ENCODE measurements at regions not wholly inside any gene's neighbourhood (a gene's known extent, or its start where the extent isn't known, plus 50 kb on each side); places are given as distances from the start of the nearest gene placed in this dataset.
A peak's percentile ranks its signal among the peaks of the same experiment; 100 is the strongest.

- DNase-seq (ENCODE audit: low read depth, low spot score), result peak; percentile 6
- no peak overlapping the region for H3K27ac ChIP-seq
Observed at GRCh38 chr3:145776782-145777408, 384.1 kb downstream of the PLOD2 start.

- no peak overlapping the region for H3K27ac ChIP-seq
- no peak for DNase-seq (ENCODE audit: low read depth, low spot score)
Observed at GRCh38 chr3:145780301-145780700, 380.7 kb downstream of the PLOD2 start.

DNA sequence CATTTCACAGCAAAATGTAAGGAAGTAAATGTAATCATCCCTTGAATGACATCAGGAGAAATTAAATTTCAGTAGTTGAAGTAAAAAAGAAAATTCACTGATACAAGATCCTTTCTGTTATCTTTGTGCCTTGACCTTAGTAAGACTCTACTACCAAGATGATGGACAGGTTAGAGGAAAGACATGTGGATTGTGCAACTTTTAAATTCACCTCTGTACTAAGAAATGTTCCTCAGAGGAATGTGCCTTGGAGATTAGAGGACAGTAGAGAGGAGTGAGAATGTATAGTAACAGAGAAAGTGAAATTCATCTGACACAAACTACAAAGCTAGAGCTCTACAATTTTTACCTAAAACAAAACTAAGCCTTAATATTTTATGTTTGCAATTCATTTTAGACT lies 375.3 kb downstream of the PLOD2 start:
- H3K27ac ChIP-seq, result no peak overlapping the region
- DNase-seq (ENCODE audit: low read depth, low spot score), result no peak

- no peak for DNase-seq (ENCODE audit: low read depth, low spot score)
- no peak overlapping the region for H3K27ac ChIP-seq
Observed at GRCh38 chr3:145798007-145798406, 363.0 kb downstream of the PLOD2 start.

- no peak overlapping the region for H3K27ac ChIP-seq
- DNase-seq (ENCODE audit: low read depth, low spot score), result no peak
Observed at GRCh38 chr3:145798696-145799537, 362.1 kb downstream of the PLOD2 start.

- no peak overlapping the region for H3K27ac ChIP-seq
- no peak for DNase-seq (ENCODE audit: low read depth, low spot score)
Observed at GRCh38 chr3:145801696-145802095, 359.3 kb downstream of the PLOD2 start.

GRCh38 chr3:145807990-145808389 lies 353.0 kb downstream of the PLOD2 start:
- no peak for DNase-seq (ENCODE audit: low read depth, low spot score)
- no peak overlapping the region for H3K27ac ChIP-seq

DNA sequence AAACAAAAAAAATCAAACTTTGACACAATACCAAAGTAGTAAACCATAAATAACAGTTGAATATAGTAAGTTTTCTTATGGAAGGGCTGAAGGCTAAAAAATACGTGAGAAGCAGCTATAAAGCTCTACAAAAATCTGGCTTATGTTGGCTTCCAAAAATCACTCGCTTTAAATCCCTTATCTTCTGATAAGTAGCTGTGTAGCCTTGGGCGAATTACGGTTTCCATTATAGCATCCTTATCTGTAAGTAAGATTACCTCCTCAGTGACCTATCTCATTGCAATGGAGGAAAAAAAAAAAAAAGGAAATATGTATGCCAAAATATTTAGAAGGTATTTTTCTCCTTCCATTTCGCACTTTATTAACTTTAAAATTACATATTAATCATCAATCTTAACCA lies 348.6 kb downstream of the PLOD2 start:
- no peak overlapping the region for H3K27ac ChIP-seq
- DNase-seq (ENCODE audit: low read depth, low spot score), result no peak

- no peak for DNase-seq (ENCODE audit: low read depth, low spot score)
- H3K27ac ChIP-seq, result no peak overlapping the region
Observed at GRCh38 chr3:145815707-145816413, 345.1 kb downstream of the PLOD2 start.

GRCh38 chr3:145817870-145818483 lies 343.0 kb downstream of the PLOD2 start:
- no peak for DNase-seq (ENCODE audit: low read depth, low spot score)
- H3K27ac ChIP-seq, result no peak overlapping the region

GRCh38 chr3:145820170-145820569 lies 340.8 kb downstream of the PLOD2 start:
- no peak for DNase-seq (ENCODE audit: low read depth, low spot score)
- no peak overlapping the region for H3K27ac ChIP-seq

DNA sequence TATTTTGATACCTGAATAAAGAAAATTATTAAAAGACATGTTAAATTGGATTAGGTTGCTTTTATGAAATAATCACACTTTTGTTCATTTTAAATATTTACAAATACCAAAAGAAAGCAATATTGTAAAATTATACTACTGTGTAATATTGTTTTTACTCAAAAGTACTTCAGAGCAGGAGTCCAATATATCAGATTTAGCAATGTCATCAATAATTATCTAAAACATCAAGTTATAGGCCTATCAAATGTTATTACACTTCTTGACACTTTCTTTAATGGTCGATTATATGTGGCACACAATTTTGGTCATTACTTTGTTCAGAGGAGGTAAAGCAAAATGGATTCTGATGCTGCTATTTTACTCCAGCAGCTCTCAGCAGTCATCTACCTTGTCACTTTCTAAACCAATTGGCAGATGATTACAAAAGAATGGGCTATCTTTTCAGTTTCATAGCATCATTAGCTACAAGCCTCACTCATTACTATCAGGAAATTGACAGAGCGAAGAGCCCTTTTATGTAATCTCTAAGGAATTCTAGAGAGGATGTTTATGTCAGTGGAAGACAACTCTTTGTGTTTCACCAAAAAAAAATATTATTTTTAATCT lies 318.6 kb downstream of the PLOD2 start:
- DNase-seq (ENCODE audit: low read depth, low spot score), result no peak
- H3K27ac ChIP-seq, result no peak overlapping the region

GRCh38 chr3:145843561-145843960 lies 317.4 kb downstream of the PLOD2 start:
- H3K27ac ChIP-seq, result no peak overlapping the region
- DNase-seq (ENCODE audit: low read depth, low spot score), result no peak

GRCh38 chr3:145849115-145849514 lies 311.9 kb downstream of the PLOD2 start:
- DNase-seq (ENCODE audit: low read depth, low spot score), result no peak
- H3K27ac ChIP-seq, result no peak overlapping the region

- no peak for DNase-seq (ENCODE audit: low read depth, low spot score)
- H3K27ac ChIP-seq, result no peak overlapping the region
Observed at GRCh38 chr3:145854499-145854898, 306.5 kb downstream of the PLOD2 start.

GRCh38 chr3:145857956-145858355 lies 303.0 kb downstream of the PLOD2 start:
- peak; percentile 40 for DNase-seq (ENCODE audit: low read depth, low spot score)
- no peak overlapping the region for H3K27ac ChIP-seq

DNA sequence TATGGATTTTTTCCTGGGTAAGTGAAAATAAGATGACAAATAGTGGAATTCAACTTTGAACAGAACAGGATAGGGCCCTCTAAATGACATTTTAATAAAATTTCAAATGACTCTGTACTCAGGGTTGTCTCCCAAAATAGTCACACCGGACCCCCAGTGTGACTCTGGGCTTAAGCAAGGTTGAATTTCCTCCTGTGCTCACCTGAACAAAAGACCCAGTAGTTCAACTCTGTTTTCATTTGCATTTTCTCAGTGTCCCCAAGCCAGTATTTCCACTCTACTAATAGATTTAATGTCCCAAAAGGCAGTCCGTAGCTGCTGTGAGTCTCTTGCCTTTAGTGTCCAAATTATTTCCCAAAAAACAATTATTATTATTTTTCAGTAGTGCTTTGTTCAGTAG lies 296.6 kb downstream of the PLOD2 start:
- H3K27ac ChIP-seq, result no peak overlapping the region

DNA sequence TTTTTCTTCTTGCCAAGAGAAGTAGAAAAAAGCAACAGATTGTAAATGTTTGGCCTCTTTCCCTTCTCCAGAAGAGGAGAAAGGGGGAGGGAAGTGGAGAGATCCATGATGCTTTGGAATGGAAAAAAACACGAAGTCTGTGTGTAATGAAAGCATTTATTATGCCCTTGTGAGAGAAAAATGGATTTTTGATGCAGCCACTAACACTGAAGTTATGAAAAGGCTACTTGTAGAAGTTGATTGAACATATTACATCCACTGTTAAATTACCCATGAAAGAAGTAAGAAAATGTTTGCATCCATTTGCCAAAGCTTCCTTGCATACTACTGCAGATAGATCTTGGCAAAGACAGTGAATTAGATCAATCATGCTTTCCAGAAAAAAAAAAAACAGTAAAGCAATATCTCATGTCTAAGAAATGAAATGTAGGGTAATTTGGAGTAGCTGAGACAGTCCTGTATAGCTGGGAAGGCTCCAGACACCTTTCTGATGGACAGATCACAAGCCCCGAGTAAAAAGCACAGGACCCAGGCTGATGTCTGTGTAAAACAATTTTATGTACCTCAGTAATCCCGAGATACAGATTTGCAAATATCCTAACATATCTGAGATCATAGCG lies 295.5 kb downstream of the PLOD2 start:
- DNase-seq (ENCODE audit: low read depth, low spot score), result no peak
- H3K27ac ChIP-seq, result no peak overlapping the region

More for the DNA sequence above, 296.6 kb downstream of the PLOD2 start:
- no peak for DNase-seq (ENCODE audit: low read depth, low spot score)

GRCh38 chr3:145869958-145870357 lies 291.0 kb downstream of the PLOD2 start:
- no peak for DNase-seq (ENCODE audit: low read depth, low spot score)
- no peak overlapping the region for H3K27ac ChIP-seq

GRCh38 chr3:145882436-145882835 lies 278.5 kb downstream of the PLOD2 start:
- H3K27ac ChIP-seq, result no peak overlapping the region
- DNase-seq (ENCODE audit: low read depth, low spot score), result no peak

Measured in epithelial cell of prostate (primary cell).